Uterus (tissue), 3 donors: ENCODE measurements at regions not wholly inside any gene's neighbourhood (a gene's known extent, or its start where the extent isn't known, plus 50 kb on each side); places are given as distances from the start of the nearest gene placed in this dataset.

ENCODE experiments used
- DNase-seq, 2 donors: peaks; one replicate each; pipeline ENCODE4 v3.0.0-alpha.2; 2019 to 2020
- H3K27ac ChIP-seq, 2 donors: fragments of 200-600 bp; sonication (generic); 1 replicate in 1 of 2; 2 replicates in 1 of 2; pipeline ENCODE4 v1.5.1; 2016 to 2018
- H3K27me3 ChIP-seq, 2 donors: fragments of 200-600 bp; sonication (generic); one replicate each; pipeline ENCODE4 v1.5.1; 2018 to 2019; ENCODE audit warnings: control low read depth in 1 of 2
- H3K36me3 ChIP-seq, 2 donors: fragments of 200-600 bp; sonication (generic); one replicate each; pipeline ENCODE4 v1.5.1; 2019; ENCODE audit warnings: control low read depth in 1 of 2
- H3K4me1 ChIP-seq, 2 donors: fragments of 200-600 bp; sonication (generic); one replicate each; pipeline ENCODE4 v1.5.1; 2018 to 2019; ENCODE audit warnings: control low read depth in 1 of 2
- H3K4me3 ChIP-seq, 2 donors: fragments of 200-600 bp; sonication (generic); 1 replicate in 1 of 2; 2 replicates in 1 of 2; pipeline ENCODE4 v1.5.1; 2018 to 2019; ENCODE audit warnings: mild to moderate bottlenecking in 1 of 2
- H3K9me3 ChIP-seq, 2 donors: fragments of 200-600 bp; sonication (generic); one replicate each; pipeline ENCODE4 v1.5.1; 2019; ENCODE audit warnings: control low read depth in 1 of 2
- POLR2A ChIP-seq, 2 donors: fragments of 450-650 bp; IDR thresholded peaks; one replicate each; pipeline ENCODE4 v1.6.1; 2016; ENCODE audit warnings: antibody characterized with exemption in 2 of 2, mild to moderate bottlenecking in 1 of 2, moderate library complexity in 1 of 2
- intact Hi-C: fragments of 100-400 bp; cut with DNase I; formaldehyde crosslinking; loops from one replicate; pipeline ENCODE4 v1.15.1; 2023; ENCODE audit warnings: low total_unique reads
- TF ChIP-seq, protein P1 (sequence below), 4 experiments: fragments of 200-600 bp in 2 of 4; fragments of 450-650 bp in 2 of 4; sonication (generic) in 2 of 4; IDR thresholded peaks; one replicate each; pipeline ENCODE4 v1.5.1; 2016 to 2019; ENCODE audit warnings: antibody characterized with exemption in 4 of 4, mild to moderate bottlenecking in 2 of 4, moderate library complexity in 1 of 4
- donor health status: DM: yes; HTN: yes; CAD: no.

DNA sequence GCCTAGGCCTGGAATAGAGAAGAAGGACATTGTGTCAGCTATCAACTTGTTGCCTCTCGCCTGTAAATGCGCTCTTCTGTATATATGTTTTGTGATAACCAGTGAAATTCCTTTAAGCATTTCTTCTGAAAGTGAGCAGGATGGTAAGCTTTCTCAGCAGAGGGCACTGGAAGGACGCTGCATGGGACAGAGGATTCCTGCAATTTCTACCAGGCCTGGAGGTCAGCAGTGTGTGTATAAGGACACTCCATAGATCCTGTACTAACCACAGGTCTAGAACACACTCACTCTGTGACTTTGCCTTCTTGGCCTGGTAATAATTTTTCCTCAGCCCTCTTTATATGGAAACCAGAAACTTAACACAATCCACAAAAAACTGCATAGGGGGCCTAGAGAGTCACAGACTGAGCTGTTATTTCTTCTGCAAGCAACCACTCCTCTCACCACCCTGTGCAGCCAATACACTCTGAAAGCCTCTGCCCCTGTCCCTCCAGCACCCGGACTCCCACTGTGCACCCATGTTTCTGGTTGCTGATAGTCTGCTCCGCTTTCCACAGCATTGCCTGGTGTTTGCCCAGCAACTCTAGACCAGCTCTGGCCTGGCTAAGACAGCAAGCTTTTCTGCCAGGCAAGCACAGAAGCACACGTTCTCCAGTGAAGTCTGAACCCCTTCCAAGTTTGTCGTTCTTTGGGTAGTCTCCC lies 94.0 kb upstream of the RMST start:
- no peak for TF ChIP-seq POLR2A (IDR thresholded peaks at IDR 0.05)
- TF ChIP-seq, protein P1, sequence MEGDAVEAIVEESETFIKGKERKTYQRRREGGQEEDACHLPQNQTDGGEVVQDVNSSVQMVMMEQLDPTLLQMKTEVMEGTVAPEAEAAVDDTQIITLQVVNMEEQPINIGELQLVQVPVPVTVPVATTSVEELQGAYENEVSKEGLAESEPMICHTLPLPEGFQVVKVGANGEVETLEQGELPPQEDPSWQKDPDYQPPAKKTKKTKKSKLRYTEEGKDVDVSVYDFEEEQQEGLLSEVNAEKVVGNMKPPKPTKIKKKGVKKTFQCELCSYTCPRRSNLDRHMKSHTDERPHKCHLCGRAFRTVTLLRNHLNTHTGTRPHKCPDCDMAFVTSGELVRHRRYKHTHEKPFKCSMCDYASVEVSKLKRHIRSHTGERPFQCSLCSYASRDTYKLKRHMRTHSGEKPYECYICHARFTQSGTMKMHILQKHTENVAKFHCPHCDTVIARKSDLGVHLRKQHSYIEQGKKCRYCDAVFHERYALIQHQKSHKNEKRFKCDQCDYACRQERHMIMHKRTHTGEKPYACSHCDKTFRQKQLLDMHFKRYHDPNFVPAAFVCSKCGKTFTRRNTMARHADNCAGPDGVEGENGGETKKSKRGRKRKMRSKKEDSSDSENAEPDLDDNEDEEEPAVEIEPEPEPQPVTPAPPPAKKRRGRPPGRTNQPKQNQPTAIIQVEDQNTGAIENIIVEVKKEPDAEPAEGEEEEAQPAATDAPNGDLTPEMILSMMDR (IDR thresholded peaks at IDR 0.05) = no peak
- Histone ChIP-seq H3K4me3 (no peak overlapping the region), H3K4me1 (no peaks in the 10 kb centered on the region), H3K36me3 (no peaks in the 10 kb centered on the region), H3K27ac (no peak overlapping the region), H3K27me3 (no peaks in the 10 kb centered on the region), H3K9me3 (no peaks in the 10 kb centered on the region)
- intact Hi-C loops = no loop called here
- DNase-seq = no peak

DNA sequence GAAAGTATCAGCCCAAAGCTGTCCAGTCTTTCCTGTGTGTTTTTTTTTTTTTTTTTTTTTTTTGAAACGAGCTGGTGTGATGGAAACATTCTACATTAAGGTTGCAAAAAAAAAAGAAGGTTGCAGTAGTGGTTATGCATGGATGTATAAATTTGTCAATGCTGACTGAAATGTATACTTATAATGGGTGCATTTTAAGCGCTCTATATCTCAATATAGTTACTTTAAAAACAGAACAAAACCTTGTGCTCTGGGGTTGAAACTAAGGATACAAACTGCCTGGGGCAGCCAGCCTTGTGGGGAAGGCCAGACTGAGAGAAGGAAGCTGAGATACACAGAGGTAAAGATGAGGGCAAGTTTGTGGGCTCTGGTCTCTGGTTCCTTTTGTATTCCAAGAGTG lies 87.3 kb upstream of the RMST start:
- no peaks in the 10 kb centered on the region for H3K36me3 ChIP-seq
- TF ChIP-seq POLR2A (IDR thresholded peaks at IDR 0.05) = no peak
- TF ChIP-seq, protein P1 (IDR thresholded peaks at IDR 0.05) = no peak
- no peaks in the 10 kb centered on the region for H3K4me1 ChIP-seq
- H3K27ac ChIP-seq = no peak overlapping the region
- no peaks in the 10 kb centered on the region for H3K9me3 ChIP-seq
- no peaks in the 10 kb centered on the region for H3K27me3 ChIP-seq
- no peak overlapping the region for H3K4me3 ChIP-seq
- DNase-seq = no peak
- intact Hi-C loops = no loop called here

DNA sequence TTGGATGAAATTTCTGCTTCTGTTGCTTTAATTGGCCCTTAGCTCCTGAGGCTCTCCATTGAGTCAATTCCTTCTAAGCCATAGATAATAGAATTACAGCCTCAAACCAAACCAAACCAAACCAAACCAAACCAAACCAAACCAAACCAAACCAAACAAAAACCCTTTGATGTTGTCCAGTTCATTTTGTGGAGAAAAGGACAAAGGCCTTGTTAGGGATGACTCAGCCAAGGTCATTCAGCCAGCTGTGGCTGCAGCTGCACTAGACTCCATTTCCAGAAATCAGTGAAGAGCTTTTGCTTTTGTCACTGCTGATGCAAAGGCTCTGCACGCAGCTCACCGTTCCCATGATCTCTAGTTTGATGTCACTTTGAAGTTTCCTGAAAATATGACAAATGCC lies 82.2 kb upstream of the RMST start:
- TF ChIP-seq, protein P1 (IDR thresholded peaks at IDR 0.05) = no peak
- TF ChIP-seq POLR2A (IDR thresholded peaks at IDR 0.05) = no peak
- Histone ChIP-seq H3K36me3 (no peaks in the 10 kb centered on the region), H3K27ac (no peak overlapping the region), H3K27me3 (no peaks in the 10 kb centered on the region), H3K9me3 (no peaks in the 10 kb centered on the region), H3K4me1 (no peaks in the 10 kb centered on the region), H3K4me3 (no peak overlapping the region)
- DNase-seq = no peak
- intact Hi-C loops = no loop called here

DNA sequence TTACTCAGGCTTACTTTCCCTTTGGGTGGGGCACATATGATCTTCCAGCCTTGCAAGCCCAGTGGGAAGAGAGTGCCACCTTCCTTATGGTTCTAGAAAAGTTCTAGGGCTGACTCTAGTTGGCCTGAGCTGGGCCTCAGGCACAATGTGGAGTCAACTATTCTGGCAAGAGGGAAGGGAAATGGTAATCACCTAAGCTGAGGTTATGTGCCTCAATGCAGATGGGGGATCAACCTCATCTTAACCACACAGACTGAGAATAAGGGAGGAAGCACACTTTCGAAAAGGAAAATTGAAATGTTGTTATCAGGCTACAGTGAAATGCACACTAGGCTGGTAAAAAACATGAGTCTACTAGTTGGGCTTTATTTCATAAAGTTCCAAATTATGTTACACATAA lies 77.5 kb upstream of the RMST start:
- Histone ChIP-seq H3K27ac (no peak overlapping the region), H3K36me3 (no peaks in the 10 kb centered on the region), H3K4me1 (no peaks in the 10 kb centered on the region), H3K9me3 (no peaks in the 10 kb centered on the region), H3K27me3 (no peaks in the 10 kb centered on the region), H3K4me3 (no peak overlapping the region)
- no peak for DNase-seq
- TF ChIP-seq POLR2A (IDR thresholded peaks at IDR 0.05) = no peak
- TF ChIP-seq, protein P1 (IDR thresholded peaks at IDR 0.05) = no peak
- intact Hi-C loops = no loop called here

DNA sequence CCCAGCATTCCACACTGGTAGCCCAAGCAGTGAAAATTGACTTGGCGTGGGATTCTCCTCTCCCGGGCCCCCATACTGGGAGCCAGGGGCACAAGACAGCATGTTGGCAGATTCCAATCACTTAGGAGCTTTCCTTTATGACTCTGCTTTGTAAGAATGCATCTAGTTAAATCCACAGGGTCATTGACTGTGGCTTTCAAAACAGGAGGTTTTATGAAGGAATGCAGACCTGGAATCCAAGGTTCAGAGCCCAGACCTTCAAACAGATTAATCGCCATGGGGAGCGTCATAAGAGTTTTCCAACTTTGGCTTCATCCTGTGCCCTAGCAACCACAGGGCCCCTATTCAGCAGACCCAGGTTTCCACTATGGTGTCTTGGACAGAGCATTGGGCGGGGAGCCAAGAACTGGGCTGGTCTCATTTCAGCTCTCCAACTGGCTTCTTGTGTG lies 76.4 kb upstream of the RMST start:
- H3K27ac ChIP-seq = no peak overlapping the region
- no peak for DNase-seq
- no peaks in the 10 kb centered on the region for H3K4me1 ChIP-seq
- no peak overlapping the region for H3K4me3 ChIP-seq
- H3K36me3 ChIP-seq = no peaks in the 10 kb centered on the region
- no peaks in the 10 kb centered on the region for H3K27me3 ChIP-seq
- no peaks in the 10 kb centered on the region for H3K9me3 ChIP-seq
- TF ChIP-seq, protein P1 (IDR thresholded peaks at IDR 0.05) = no peak
- TF ChIP-seq POLR2A (IDR thresholded peaks at IDR 0.05) = no peak
- intact Hi-C loops = no loop called here
